ENCODE measurements at regions not wholly inside any gene's neighbourhood (a gene's known extent, or its start where the extent isn't known, plus 50 kb on each side); places are given as distances from the start of the nearest gene placed in this dataset.
"Not testable (repeated sequence)": the region's sequence is repeated elsewhere in the genome, so short reads cannot be mapped to it uniquely, and the experiment has no call there.

DNA sequence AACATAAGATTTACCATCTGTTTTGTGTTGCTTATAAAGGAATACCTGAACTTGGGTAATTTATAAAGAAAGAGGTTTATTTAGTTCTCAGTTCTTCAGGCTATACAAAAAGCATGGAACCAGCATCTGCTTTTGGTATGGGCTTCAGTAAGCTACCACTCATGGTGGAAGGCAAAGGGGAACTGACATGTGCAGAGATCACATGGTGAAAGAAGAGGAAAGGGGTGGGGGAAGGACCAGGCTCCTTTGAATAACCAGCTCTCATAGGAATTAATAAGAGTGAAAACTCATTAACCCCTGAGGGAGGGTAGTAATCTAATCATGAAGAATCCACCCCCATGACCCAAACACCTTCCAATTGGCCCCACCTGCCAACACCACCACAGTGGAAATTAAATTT is 89.5 kb upstream of the TMEM170B start:
- Histone ChIP-seq H3K27me3 (no peaks in the 10 kb centered on the region), H3K9me3 (no peaks in the 10 kb centered on the region), H3K4me3 (no peak overlapping the region), H3K27ac (no peak overlapping the region), H3K36me3 (no peaks in the 10 kb centered on the region), H3K4me1 (no peaks in the 10 kb centered on the region)
- no peak for ATAC-seq
- no peak for DNase-seq
- intact Hi-C loops (cut with DNase I) = no loop called here
- TF ChIP-seq CTCF (IDR thresholded peaks at IDR 0.05) = no peak
- FAIRE-seq = no peak

DNA sequence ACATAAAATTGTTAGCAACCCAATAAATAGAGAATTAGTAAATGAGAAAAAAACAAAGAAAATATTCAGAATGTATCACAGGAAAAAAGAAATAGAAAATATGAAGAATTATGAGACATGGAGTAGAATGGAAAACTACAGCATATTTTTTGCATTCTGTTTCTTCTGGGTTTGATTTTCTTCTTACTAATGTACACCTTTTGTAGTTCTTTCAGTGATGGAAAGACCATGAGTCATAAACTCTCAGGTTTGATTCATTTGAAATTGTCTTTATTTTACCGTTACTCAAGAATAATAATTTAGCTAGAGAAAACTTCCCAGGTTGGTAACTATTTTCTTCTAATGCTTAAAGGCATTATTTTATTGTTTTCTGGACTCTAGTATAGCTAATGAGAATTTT is 90.3 kb upstream of the TMEM170B start:
- Histone ChIP-seq H3K4me1 (no peaks in the 10 kb centered on the region), H3K4me3 (no peak overlapping the region), H3K27me3 (no peaks in the 10 kb centered on the region), H3K9me3 (no peaks in the 10 kb centered on the region), H3K27ac (no peak overlapping the region), H3K36me3 (no peaks in the 10 kb centered on the region)
- FAIRE-seq = no peak
- no peak for TF ChIP-seq CTCF (IDR thresholded peaks at IDR 0.05)
- intact Hi-C loops (cut with DNase I) = no loop called here
- no peak for DNase-seq
- ATAC-seq = no peak
- 95 to 97% methylated on average over 1 of the region's 1 CpG for WGBS, 2 donors

- FAIRE-seq = no peak
- no peak overlapping the region for H3K27ac ChIP-seq
- H3K36me3 ChIP-seq = no peaks in the 10 kb centered on the region
- WGBS, 2 donors = 93 to 98% methylated on average over 2 of the region's 2 CpGs
- no peak for TF ChIP-seq CTCF (IDR thresholded peaks at IDR 0.05)
- ATAC-seq = no peak
- DNase-seq = no peak
- H3K27me3 ChIP-seq = no peaks in the 10 kb centered on the region
- H3K4me3 ChIP-seq = no peak overlapping the region
- no peaks in the 10 kb centered on the region for H3K4me1 ChIP-seq
- intact Hi-C loops (cut with DNase I) = no loop called here
- no peaks in the 10 kb centered on the region for H3K9me3 ChIP-seq
Measured at GRCh38 chr6:11445146-11445545, 92.4 kb upstream of the TMEM170B start.

DNA sequence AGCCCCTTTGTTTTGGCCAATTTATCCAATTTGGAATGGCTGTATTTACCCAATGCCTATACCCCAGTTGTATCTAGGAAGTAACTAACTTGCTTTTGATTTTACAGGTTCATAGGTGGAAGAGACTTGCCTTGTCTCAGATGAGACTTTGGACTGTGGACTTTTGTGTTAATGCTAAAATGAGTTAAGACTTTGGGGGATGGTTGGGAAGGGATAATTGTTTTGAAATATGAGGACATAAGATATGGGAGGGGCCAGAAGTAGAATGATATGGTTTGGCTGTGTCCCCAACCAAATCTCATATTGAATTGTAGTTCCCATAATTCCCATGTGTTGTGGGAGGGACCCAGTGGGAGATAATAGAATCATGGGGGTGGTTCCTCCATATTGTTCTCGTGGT is 94.4 kb upstream of the TMEM170B start:
- H3K36me3 ChIP-seq; H3K9me3 ChIP-seq; DNase-seq; H3K27me3 ChIP-seq; H3K4me3 ChIP-seq; FAIRE-seq; intact Hi-C loops (cut with DNase I); ATAC-seq; H3K27ac ChIP-seq; H3K4me1 ChIP-seq: not testable (repeated sequence)
- 68 to 93% methylated on average over 1 of the region's 1 CpG for WGBS, 2 donors

- FAIRE-seq (no peak), ATAC-seq (no peak), DNase-seq (no peak)
- intact Hi-C loops (cut with DNase I) = no loop called here
- no peaks in the 10 kb centered on the region for H3K27me3 ChIP-seq
- no peaks in the 10 kb centered on the region for H3K36me3 ChIP-seq
- TF ChIP-seq CTCF (IDR thresholded peaks at IDR 0.05) = no peak
- no peaks in the 10 kb centered on the region for H3K9me3 ChIP-seq
- no peak overlapping the region for H3K4me3 ChIP-seq
- WGBS, 2 donors = 86 to 96% methylated on average over 2 of the region's 2 CpGs
- no peaks in the 10 kb centered on the region for H3K4me1 ChIP-seq
- H3K27ac ChIP-seq = no peak overlapping the region
Measured at GRCh38 chr6:11442495-11442894, 95.1 kb upstream of the TMEM170B start.

GRCh38 chr6:11439876-11440275 is 97.7 kb upstream of the TMEM170B start:
- no peak for DNase-seq
- Histone ChIP-seq H3K27me3 (no peaks in the 10 kb centered on the region), H3K36me3 (no peaks in the 10 kb centered on the region), H3K27ac (no peak overlapping the region), H3K9me3 (no peaks in the 10 kb centered on the region), H3K4me3 (no peak overlapping the region), H3K4me1 (peaks cover 4 to 7% (median 7%) of the 10 kb centered on the region in 3 donors)
- WGBS, 2 donors = 70 to 80% methylated on average over 2 of the region's 2 CpGs
- intact Hi-C loops (cut with DNase I) = no loop called here
- no peak for ATAC-seq
- TF ChIP-seq CTCF (IDR thresholded peaks at IDR 0.05) = no peak
- FAIRE-seq = no peak

Measured in pancreas (tissue), 10 donors.